ENCODE measurements at regions not wholly inside any gene's neighbourhood (a gene's known extent, or its start where the extent isn't known, plus 50 kb on each side); places are given as distances from the start of the nearest gene placed in this dataset.
A peak's percentile ranks its signal among the peaks of the same experiment; 100 is the strongest.

DNA sequence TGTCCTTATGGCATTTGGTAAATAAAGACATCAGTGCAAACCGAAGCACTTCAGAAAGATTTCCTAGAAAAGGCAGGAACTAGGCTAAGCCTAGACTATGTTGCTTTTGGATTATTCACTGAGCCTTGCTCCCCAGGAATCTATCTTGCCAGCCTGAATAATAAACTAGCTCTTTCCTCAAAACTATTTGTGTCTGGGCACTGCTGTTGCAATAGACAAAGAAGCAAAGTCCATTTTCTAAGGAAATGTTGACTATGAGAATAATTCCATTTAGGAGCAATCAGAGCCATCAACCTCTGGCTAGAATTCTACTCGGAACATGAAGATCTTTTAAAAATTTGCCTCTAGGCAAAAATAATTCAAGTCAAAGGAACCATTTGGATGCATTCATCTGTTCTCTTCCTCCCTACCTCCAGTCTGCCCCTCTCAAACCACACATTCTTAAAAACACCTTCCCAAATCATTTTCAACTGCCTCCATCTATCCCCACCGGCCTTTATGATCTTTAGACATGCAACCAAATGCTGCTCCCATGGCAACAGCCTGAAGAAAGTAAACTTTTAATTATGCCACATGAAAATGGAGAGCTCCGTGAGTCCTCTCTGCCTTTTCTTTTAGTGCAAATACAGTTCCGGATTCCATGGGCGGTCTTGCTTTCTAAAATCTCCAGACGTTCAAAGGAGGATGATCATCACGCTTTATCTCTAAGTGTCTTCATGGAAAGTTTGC, 61.5 kb upstream of the FZD10 start:
- peaks cover 5% of the 10 kb centered on the region for H3K27me3 ChIP-seq (ENCODE audit: control insufficient read depth, insufficient read depth, low read length)

DNA sequence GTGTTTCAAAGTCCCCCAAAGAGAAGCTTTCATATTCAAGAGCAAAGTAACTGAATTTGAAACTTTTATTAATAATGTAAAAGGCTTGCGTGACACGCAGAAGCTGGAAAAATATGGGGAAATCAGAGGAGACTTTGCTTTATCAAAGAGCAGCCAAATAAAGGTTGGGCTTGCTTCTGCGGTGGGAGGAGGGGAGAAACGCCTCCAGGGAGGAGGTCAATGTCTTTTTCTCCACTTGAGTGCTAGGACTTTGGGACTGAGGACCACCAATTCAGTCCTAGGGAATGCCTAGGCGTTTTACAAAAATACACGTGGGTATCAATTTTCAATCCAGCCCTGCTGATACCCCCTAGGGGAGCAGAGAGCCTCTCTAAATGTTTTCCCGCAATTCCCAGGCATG, 60.9 kb upstream of the FZD10 start:
- Histone ChIP-seq H3K27me3 (ENCODE audit: control insufficient read depth, insufficient read depth, low read length) (peaks cover 5% of the 10 kb centered on the region), H3K27ac (ENCODE audit: low read depth, low read length) (no peak overlapping the region), H3K4me1 (ENCODE audit: control insufficient read depth, insufficient read depth, low read length) (peaks cover 4% of the 10 kb centered on the region), H3K9ac (ENCODE audit: low read length) (no peak overlapping the region), H3K4me3 (ENCODE audit: low read length) (no peak overlapping the region), H3K36me3 (ENCODE audit: control insufficient read depth, insufficient read depth, low read length) (no peaks in the 10 kb centered on the region)

More for the DNA sequence above, 61.5 kb upstream of the FZD10 start:
- Histone ChIP-seq H3K4me3 (ENCODE audit: low read length) (no peak overlapping the region), H3K36me3 (ENCODE audit: control insufficient read depth, insufficient read depth, low read length) (no peaks in the 10 kb centered on the region), H3K27ac (ENCODE audit: low read depth, low read length) (no peak overlapping the region), H3K4me1 (ENCODE audit: control insufficient read depth, insufficient read depth, low read length) (peaks cover 4% of the 10 kb centered on the region), H3K9ac (ENCODE audit: low read length) (no peak overlapping the region)

DNA sequence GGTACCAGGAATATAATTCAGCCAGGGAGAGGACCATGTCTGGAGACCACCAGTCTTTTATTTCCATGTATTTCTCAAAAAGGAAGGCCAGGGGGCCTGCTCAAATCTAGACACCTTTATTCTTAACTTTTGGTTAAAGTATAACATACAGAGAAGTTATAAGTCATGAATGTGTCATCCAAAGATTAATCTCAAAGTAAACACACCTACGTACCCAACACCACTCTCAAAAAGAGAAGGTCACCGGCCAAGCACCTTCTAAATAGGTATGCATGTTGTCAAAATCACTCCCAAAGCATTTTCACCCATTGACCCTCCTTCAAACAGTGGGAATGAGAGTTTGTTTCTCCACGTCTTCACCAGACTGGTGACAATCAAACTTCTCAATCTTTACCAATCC, 60.0 kb upstream of the FZD10 start:
- H3K4me3 ChIP-seq (ENCODE audit: low read length), result no peak overlapping the region
- peaks cover 5% of the 10 kb centered on the region for H3K27me3 ChIP-seq (ENCODE audit: control insufficient read depth, insufficient read depth, low read length)
- H3K36me3 ChIP-seq (ENCODE audit: control insufficient read depth, insufficient read depth, low read length), result no peaks in the 10 kb centered on the region
- no peak overlapping the region for H3K27ac ChIP-seq (ENCODE audit: low read depth, low read length)
- H3K9ac ChIP-seq (ENCODE audit: low read length), result no peak overlapping the region
- H3K4me1 ChIP-seq (ENCODE audit: control insufficient read depth, insufficient read depth, low read length), result peaks cover 4% of the 10 kb centered on the region

DNA sequence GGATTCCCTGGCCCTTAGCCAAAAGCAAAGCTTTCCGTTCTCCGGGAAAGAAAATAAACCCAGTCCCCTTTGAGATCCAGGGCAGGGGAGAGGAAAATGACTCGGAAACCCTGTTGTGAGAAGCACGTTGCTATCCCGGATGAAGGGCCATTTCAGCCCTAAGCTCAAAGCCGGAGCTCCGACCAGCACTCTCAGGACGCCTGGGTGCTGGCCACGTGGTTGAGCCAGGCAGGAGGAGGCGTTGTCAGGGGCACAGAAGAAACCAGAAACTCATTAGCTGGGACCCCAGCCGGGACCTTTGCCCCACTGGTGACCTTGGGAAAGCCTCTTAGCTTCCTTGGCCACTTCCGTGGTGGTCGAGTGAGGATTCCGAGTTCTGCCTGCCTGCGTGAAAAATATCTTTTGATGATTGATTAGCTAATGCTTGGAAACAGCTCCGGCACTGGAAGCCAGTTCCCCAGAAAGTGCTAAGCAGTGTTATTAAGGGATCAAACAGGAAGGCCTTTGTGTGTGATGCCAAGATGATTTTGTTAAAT, 57.6 kb upstream of the FZD10 start:
- Histone ChIP-seq H3K27me3 (ENCODE audit: control insufficient read depth, insufficient read depth, low read length) (peaks cover 5% of the 10 kb centered on the region), H3K4me1 (ENCODE audit: control insufficient read depth, insufficient read depth, low read length) (peaks cover 4% of the 10 kb centered on the region), H3K4me3 (ENCODE audit: low read length) (peak overlapping the region; percentile 3), H3K9ac (ENCODE audit: low read length) (no peak overlapping the region), H3K36me3 (ENCODE audit: control insufficient read depth, insufficient read depth, low read length) (no peaks in the 10 kb centered on the region), H3K27ac (ENCODE audit: low read depth, low read length) (no peak overlapping the region)

- Histone ChIP-seq H3K36me3 (ENCODE audit: control insufficient read depth, insufficient read depth, low read length) (no peaks in the 10 kb centered on the region), H3K9ac (ENCODE audit: low read length) (no peak overlapping the region), H3K4me1 (ENCODE audit: control insufficient read depth, insufficient read depth, low read length) (peaks cover 4% of the 10 kb centered on the region), H3K27me3 (ENCODE audit: control insufficient read depth, insufficient read depth, low read length) (peaks cover 5% of the 10 kb centered on the region), H3K4me3 (ENCODE audit: low read length) (no peak overlapping the region), H3K27ac (ENCODE audit: low read depth, low read length) (no peak overlapping the region)
These were observed 53.0 kb upstream of the FZD10 start for GRCh38 chr12:130109062-130109945.

- no peak overlapping the region for H3K27ac ChIP-seq (ENCODE audit: low read depth, low read length)
- H3K36me3 ChIP-seq (ENCODE audit: control insufficient read depth, insufficient read depth, low read length), result no peaks in the 10 kb centered on the region
- no peaks in the 10 kb centered on the region for H3K27me3 ChIP-seq (ENCODE audit: control insufficient read depth, insufficient read depth, low read length)
- no peak overlapping the region for H3K4me3 ChIP-seq (ENCODE audit: low read length)
- H3K4me1 ChIP-seq (ENCODE audit: control insufficient read depth, insufficient read depth, low read length), result no peaks in the 10 kb centered on the region
- H3K9ac ChIP-seq (ENCODE audit: low read length), result no peak overlapping the region
These were observed 51.4 kb upstream of the FZD10 start for GRCh38 chr12:130110914-130111313.

- no peak overlapping the region for H3K27ac ChIP-seq (ENCODE audit: low read depth, low read length)
- no peaks in the 10 kb centered on the region for H3K27me3 ChIP-seq (ENCODE audit: control insufficient read depth, insufficient read depth, low read length)
- H3K36me3 ChIP-seq (ENCODE audit: control insufficient read depth, insufficient read depth, low read length), result no peaks in the 10 kb centered on the region
- H3K4me1 ChIP-seq (ENCODE audit: control insufficient read depth, insufficient read depth, low read length), result no peaks in the 10 kb centered on the region
- no peak overlapping the region for H3K9ac ChIP-seq (ENCODE audit: low read length)
- H3K4me3 ChIP-seq (ENCODE audit: low read length), result no peak overlapping the region
These were observed 50.2 kb upstream of the FZD10 start for GRCh38 chr12:130111965-130112496.
